ENCODE measurements at regions not wholly inside any gene's neighbourhood (a gene's known extent, or its start where the extent isn't known, plus 50 kb on each side); places are given as distances from the start of the nearest gene placed in this dataset.

DNA sequence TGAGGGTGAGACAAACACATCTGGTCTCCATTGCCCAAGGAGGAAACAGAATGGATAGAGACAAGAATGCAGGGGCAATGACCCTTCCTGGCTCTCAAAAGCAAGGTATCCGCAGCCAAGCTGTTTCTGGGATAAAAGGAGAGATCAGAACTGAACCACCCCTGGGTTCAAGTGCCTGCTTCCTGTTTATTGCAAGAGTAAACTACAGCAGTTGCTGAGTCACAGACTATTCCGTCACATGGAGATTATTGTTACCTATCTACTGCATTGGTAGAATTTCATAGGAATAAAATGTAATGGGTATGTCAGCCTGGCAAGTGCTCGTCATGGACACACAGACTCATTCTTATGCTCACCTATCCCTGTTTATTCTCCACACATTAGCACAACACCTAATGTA is 821.6 kb downstream of the GRID1 start:
- no peak for TF ChIP-seq GATA2 (IDR thresholded peaks at IDR 0.05; ENCODE audit: low read depth, low read length)
- no peak for TF ChIP-seq GATA3 (IDR thresholded peaks at IDR 0.05; ENCODE audit: low read depth, low read length)
